ENCODE measurements at regions not wholly inside any gene's neighbourhood (a gene's known extent, or its start where the extent isn't known, plus 50 kb on each side); places are given as distances from the start of the nearest gene placed in this dataset.

DNA sequence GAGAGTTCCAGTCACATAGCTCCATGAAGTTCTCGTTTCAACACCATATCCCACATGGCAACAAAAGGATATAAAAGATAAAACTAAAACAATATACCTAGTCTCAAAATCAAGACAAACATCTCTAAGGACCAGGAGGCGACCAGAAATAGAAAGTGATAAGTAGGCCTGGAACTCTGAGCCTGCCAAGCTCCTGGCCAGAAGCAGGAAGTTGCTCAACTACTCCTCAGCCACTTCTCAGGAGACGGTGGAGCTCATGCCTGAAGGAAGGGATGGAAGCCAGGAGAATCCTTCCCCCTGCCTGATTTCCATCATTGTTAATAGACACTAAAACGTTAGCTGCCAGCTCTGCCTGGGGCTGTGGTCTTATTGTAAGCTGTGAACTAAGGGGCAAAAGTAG is 94.7 kb downstream of the DISP1 start:
- DNase-seq (ENCODE audit: low read depth): no peak
- H3K4me3 ChIP-seq (ENCODE audit: low read depth, low read length): no peak overlapping the region
- TF ChIP-seq, protein P1, sequence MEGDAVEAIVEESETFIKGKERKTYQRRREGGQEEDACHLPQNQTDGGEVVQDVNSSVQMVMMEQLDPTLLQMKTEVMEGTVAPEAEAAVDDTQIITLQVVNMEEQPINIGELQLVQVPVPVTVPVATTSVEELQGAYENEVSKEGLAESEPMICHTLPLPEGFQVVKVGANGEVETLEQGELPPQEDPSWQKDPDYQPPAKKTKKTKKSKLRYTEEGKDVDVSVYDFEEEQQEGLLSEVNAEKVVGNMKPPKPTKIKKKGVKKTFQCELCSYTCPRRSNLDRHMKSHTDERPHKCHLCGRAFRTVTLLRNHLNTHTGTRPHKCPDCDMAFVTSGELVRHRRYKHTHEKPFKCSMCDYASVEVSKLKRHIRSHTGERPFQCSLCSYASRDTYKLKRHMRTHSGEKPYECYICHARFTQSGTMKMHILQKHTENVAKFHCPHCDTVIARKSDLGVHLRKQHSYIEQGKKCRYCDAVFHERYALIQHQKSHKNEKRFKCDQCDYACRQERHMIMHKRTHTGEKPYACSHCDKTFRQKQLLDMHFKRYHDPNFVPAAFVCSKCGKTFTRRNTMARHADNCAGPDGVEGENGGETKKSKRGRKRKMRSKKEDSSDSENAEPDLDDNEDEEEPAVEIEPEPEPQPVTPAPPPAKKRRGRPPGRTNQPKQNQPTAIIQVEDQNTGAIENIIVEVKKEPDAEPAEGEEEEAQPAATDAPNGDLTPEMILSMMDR (conservative IDR thresholded peaks at IDR 0.05; ENCODE audit: low read depth, low read length): no peak

DNA sequence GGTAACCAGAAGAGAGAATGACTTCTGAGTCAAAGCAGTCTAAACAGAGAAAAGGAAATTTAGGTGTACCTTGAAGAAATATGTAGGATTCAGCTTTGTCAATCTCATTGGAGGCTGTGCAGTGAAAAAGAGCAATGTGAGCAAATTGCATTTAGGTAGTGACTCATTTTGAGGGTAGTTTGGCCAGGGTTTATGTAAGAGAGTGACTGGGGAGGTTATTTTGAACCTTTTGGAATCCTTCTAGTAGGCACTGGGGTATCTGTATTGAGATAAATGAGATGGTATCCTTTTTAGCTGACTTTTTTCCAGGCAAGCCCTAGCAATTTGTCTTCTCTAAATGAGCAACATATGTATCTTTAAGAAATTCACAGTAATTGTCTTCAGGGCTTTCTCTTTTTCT is 95.9 kb downstream of the DISP1 start:
- DNase-seq (ENCODE audit: low read depth): no peak
- TF ChIP-seq, protein P1 (conservative IDR thresholded peaks at IDR 0.05; ENCODE audit: low read depth, low read length): no peak

DNA sequence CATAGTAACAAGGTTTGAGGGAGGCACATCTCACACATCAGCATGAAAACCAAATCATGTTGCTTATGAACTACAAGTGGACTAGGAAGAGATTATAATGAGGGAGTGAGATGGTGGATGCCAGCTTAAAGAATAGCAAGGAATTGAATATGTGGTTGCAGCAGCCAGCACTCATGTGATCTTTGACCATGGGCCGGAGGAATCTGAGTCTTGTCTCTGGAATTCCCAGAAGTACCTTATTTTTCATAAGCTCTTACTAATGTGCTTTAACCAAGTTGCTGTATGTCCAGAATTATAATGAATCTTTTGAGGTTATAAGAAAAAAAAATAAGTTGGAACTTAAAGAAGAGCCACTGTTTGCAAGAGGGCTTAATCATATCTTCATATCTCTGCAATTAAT is 97.0 kb downstream of the DISP1 start:
- DNase-seq (ENCODE audit: low read depth): no peak
- TF ChIP-seq, protein P1 (conservative IDR thresholded peaks at IDR 0.05; ENCODE audit: low read depth, low read length): no peak
- no peak overlapping the region for H3K4me3 ChIP-seq (ENCODE audit: low read depth, low read length)

More for the DNA sequence above, 95.9 kb downstream of the DISP1 start:
- H3K4me3 ChIP-seq (ENCODE audit: low read depth, low read length): no peak overlapping the region

DNA sequence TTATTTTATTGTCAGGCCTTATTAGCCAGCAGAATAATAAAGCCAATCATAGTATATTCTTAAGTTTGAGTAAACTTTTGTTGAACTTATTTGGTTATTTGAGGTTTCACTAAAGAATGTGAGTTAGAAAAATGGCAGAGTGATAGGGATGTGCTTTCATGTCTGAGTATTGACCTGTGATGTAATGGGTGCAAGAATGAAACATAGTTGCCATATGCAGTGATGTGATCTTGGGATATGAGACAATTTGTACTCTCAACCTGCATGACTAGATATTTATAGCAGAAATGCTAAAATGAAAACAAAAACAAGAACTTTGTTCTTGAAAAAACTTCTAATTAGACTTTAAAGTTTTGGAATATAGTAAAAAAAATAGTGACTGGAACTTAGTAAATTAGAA is 97.9 kb downstream of the DISP1 start:
- DNase-seq (ENCODE audit: low read depth): no peak
- no peak overlapping the region for H3K4me3 ChIP-seq (ENCODE audit: low read depth, low read length)
- TF ChIP-seq, protein P1 (conservative IDR thresholded peaks at IDR 0.05; ENCODE audit: low read depth, low read length): no peak

DNA sequence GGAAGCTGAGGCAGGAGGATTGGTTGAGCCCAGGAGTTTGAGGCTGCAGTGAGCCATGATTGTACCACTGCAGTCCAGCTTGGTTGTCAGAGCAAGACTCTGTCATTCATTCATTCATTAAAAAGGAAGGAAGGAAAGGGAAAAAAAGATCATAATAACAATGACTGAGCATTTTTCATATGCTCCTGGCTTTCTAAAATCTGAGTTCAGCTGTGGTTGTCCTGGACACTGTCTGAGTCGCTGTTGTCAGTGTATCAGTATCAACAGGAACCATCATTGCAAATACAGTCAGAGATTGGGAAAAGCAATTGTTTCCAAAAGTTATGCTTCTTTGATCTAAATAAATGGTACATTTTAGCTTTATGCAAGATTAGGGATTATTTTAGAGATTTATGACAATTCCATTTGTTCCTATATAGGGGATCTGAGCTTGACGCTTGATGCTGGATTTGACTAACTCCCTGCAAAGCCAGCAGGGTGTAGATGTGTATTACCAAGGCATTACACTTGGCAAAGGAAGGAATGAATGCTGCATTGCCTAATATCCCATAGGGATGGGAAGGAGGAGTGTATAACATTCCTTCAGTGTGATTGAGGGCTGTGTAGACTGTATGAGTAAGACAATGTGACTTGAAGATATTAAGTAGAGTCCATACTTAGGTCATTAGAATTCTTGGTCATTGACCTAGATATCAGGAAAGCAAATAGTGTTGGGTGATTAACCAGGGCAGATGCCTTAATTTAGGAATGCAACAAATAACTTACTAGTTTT is 100.2 kb downstream of the DISP1 start:
- TF ChIP-seq, protein P1 (conservative IDR thresholded peaks at IDR 0.05; ENCODE audit: low read depth, low read length): peak; percentile 6
- DNase-seq (ENCODE audit: low read depth): no peak

DNA sequence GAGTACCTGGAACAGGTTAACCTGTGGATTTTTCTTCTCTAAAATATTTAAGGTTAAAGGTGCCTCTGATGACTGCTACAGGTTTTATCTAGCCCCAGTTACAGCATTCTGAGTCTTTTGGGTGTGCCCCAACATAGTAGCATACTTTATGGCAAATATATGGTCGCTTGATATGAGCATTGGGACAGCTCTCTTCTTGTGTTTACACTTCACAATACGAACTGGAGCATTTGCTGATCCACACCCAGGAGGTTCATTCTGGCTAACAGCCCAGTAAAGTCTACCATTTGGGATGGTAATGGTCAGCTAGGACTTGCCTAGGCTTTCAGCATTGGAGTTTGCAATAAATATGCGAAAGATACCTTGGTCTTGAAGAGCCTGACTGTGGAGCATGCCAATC is 101.3 kb downstream of the DISP1 start:
- H3K4me3 ChIP-seq (ENCODE audit: low read depth, low read length): no peak overlapping the region
- DNase-seq (ENCODE audit: low read depth): no peak
- TF ChIP-seq, protein P1 (conservative IDR thresholded peaks at IDR 0.05; ENCODE audit: low read depth, low read length): no peak

More for the DNA sequence above, 100.2 kb downstream of the DISP1 start:
- H3K4me3 ChIP-seq (ENCODE audit: low read depth, low read length): no peak overlapping the region
